NCI-H526 (cell line): ENCODE measurements at regions not wholly inside any gene's neighbourhood (a gene's known extent, or its start where the extent isn't known, plus 50 kb on each side); places are given as distances from the start of the nearest gene placed in this dataset.

Experiments used
- DNase-seq, 2 experiments: peaks; one replicate each; lab custom pipeline; 2025; lab: John Stamatoyannopoulos, UW

DNA sequence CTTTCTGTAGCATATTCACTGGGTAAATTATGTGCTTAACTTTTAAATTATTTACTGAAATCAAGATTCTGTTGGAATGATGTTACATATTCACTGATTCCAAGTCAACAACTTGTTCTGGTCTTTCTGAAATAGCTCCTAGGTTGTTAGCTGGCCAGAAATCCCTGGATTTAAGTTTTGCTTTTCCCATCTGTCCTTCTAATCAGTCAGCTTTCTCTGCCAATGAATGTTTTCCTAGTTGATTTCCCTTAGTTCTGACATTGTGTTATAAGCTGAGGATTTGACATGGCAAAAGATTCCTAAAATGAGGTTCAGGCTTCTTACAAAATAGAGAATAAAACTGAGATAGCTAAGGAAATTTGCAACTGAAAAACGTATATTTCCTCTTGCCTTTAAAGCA, 1479.6 kb downstream of the MRPL39 start:
- no peak for DNase-seq

DNA sequence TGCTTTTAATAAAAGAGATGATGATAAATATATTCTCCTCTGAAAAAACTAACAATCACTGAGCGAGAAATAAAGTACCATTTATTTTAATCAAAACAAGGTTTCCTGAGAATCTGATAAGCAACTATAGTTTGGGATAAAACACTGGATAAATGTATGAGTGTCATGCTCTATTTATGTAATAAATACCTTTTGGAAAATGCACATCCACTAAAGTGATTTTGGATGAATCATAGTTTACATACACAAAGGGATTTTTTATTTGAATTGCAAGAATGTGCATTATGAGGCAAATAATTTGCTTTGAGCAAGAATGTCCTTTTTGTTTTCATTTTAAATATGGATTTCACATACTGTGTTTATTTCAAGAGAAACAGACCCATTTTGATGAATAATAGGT, 1483.5 kb downstream of the MRPL39 start:
- no peak for DNase-seq

DNA sequence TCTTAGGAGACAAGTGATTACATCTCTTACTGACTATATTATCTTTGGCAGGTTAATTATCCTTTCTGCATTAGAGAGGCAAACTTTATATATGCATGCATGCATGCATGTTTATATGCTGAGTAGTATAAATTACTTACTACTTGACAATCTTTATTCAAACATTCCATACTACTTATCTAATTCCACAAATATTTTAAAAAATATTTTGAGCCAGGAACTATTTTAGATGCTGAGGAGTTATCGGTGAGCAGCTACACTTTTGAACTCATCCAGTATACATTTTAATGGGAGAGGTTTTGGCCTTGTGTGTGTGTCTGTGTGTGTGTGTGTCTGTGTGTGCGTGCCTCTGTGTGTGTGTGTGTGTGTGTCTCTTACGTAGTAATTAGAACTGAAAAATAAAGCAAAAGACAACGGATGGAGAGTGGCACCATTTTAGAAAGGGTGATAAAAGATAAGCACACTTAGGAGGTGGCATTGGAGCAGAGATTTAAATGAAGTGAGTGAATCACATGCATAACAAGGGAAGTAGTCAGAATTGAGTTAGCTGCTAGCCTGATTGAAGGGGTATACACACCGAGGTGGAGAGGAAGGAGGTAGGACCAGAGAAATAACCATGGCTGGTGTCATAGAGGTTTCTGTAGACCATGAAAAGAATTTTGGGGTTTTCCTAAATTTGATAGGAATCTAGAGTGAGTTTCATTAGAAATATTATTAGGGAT, 1488.4 kb downstream of the MRPL39 start:
- no peak for DNase-seq

DNA sequence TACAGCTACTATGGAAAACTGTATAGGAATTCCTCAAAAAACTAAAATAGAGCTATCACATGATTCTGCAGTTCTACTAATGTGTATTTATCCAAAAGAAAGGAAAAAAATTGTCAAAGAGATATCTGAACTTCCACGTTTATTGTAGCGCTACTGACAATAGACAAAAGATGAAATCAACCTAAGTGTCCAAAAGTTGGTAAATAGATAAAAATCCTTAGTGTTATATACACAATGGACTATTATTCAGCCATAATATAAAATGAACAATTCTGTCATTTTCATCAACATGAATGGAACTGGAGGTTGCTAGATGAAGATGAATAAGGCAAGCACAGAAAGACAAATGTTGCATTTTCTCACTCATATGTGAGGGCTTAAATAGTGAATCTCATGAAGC, 1492.1 kb downstream of the MRPL39 start:
- DNase-seq: no peak

DNA sequence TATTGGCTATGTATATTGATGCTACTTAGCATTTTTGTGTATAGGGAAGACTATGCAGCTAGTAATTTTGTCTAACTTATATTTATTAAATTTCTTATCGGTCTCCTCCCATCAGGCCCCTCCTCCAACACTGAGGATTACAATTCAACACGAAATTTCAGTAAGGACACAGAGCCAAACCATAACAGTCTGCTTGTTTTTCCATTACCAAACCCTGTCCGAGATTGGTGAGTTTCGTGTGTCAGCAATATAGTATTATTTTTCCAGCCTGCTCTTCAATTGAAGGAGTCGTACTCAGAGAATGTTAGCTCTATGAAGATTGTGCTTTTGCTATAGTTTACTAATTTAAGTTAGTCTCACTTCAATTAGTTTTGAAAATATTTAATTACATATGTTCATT, 1495.3 kb downstream of the MRPL39 start:
- no peak for DNase-seq

DNA sequence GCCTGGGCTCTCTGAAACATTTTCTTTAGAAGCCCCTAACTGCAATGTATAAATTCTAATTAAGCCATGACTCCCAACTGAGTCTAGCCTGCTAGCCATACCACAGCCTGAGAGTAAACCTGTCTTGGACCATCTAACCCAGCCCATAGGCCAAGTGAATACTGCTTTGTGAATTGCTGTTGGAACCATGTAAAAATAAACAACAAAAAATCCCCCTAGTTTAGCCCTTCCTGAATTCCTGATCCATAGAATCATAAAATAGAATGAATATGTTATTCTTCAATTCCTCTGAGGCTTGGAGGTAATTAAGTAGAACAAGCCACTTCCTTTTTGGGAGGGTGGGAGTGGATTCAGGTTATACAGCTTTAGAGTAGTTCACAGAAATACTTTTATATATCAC, 1496.4 kb downstream of the MRPL39 start:
- DNase-seq: no peak

DNA sequence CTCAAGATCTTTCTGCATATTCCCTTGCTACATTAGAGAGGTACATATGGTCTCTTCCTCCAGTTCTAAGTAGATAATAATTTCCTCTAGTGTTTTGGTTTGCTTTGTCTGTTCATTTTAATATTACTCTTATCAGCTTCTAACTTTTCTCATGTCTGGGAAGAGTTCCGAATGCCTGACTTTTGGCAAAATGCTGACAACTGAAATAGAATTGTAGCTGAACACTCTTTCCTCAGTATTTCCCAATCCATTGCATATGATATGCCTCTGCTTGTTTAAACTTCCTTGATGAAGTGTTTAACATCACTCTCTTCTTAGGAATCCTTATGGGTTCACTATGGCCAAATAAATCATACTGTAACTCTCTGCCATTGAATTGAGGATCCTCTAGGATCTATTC, 1510.1 kb downstream of the MRPL39 start:
- DNase-seq: no peak

DNA sequence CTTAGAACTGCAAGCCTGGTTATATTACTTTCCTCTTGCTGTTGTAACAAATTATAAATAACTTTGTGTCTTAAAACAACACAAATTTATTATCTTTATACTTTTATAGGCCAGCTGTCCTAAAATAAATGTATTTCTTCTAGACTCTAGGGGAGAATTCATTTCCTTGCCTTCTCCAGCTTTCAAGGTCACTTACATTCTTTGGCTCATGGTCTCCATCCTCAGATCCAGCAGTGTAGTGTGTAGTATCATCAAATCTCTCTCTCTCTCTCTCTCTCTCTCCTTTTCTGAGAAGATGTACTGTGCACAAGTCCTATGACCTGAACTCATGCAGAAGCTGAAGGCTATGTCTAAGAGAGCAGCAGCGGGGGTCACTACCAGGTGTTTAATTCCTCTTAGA, 1510.6 kb downstream of the MRPL39 start:
- DNase-seq: no peak

DNA sequence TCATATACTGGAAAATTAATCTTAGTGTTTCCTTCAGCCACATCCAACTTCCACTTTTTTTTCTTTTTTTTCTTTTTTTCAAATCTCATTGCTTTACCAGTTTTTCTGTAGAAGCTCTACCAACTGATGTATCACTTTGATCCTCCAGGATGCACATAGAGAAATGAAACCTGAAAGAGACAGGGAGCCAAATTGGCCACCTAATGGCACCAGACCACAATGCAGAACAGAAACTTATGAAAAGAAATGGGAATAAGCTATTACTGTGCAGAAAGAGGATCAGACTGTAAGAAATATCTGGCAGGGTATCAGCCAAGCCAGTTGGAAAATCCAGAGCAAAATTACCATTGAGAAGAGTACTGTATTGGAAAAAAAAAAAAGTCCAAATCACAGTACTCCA, 1514.2 kb downstream of the MRPL39 start:
- no peak for DNase-seq

DNA sequence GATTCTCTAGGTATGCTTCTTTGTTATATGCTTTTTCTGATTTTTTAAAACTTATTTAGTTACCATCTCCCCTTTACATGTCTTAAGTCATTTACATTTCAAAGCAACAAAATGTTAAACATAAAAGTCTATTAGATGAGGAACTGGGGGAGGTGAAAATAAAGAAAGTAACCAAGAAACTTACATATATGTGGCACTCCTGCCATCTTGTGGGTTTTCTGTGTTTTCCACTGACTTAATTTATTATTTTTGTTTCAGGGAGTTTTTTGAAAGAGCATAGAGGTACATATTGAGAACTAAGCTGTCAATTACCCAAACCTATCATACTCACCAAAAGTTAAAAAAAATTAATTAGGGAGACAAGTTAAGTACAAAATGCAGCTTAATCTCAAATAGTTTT, 1531.1 kb downstream of the MRPL39 start:
- DNase-seq: no peak

DNA sequence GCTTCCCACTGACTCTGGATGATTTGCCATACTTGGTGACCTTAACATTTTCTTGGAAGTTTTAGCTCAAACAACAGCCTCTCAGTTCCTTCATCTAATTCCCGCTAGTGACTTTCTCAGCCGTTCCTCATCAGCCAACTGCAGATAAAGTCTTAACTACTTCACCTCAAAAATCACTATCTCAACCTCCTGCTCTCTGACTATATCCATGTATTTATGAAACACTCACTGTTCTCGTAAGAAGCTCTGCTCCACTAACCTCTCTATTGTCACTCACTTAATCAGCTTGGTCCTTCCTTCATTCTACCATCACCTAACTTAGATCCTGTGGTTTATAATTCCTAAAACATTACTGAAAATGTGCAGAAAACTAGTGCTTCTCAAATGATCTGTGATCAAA, 1551.6 kb downstream of the MRPL39 start:
- no peak for DNase-seq

DNA sequence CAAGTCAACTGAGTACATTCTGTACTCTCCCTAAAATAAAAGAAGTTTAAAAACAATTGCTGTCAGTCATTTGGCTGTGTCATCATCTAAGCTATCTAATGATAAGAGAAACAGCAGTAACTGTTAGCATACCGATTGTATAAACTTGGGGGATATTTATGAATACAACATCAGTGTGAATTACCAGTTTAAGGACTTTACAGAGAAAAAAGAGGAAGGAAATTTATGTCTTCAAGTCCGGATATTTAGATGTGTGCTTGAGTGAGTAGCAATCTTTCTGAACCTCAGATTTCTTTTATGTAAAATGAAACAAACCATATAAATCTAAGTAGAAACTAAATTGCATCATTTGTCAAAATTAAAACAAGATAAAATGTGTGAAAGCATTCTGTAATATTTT, 1557.0 kb downstream of the MRPL39 start:
- no peak for DNase-seq

DNA sequence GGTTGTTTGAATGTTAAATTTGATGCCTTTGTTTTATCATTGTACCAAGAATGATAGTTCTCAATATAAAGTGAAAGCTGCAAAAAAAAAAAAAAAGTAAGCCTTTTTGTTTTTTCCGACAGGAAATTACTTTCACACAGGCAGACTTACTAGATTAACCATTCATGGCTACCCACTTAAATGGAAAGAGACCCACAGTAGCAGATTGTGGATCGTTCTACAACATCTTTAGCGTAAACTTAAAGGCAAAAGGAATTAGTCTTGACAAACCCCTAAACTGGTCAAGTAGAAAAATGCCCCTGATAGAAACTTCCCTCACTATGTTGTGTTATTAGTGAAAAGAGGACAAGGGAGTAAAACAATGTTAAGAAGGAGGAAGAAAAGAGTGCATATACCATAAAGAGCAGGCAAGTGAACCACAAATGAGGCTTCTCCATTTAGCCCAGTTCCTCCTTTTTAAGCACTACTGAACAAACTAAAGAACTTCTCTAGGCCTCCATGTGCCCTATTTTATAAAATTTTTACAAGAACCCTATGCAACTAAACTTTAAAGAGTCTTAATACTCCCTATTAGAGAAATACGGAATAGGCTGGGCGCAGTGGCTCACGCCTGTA, 1560.3 kb downstream of the MRPL39 start:
- no peak for DNase-seq

DNA sequence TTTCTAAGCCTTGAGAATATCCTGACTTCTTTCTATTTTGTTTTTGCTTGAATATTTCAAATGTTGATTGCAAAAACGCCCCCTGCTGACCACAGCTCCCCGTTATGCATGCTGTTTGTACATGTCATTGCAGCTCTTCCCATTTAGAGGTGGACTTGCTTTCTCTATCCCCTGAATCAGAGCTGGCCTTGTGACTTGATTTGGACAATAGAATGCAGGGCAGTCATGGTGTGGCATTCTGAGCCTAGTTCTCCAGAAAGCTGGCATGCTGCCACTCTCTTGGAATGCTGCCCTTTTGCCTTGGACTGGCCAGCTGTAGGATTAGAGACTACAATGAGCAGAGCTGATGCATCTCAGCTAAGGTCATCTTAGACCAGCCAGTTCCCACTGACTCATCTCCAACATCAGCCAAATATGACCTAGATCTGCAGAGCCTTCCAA, 1561.5 kb downstream of the MRPL39 start:
- DNase-seq: peak in 1 of 2 experiments; percentile 26

DNA sequence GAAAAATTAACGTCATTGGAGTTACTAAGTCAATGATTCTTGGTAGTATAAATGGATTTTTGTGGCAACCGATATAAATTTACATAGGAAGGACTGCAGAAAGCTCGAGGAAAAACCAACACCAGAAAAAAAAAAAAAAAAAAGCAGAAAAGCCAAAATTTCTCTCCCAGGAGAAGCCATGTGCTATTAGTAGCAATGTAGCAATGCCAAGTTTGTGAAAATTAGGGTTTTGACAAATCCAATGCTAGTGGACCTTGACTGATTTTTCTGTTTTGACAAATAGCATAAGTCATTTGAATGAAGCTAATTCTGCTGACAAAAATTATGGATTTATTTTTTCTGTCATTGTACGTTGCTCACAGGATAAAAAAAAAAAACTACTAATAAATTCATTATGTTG, 1561.9 kb downstream of the MRPL39 start:
- no peak for DNase-seq

DNA sequence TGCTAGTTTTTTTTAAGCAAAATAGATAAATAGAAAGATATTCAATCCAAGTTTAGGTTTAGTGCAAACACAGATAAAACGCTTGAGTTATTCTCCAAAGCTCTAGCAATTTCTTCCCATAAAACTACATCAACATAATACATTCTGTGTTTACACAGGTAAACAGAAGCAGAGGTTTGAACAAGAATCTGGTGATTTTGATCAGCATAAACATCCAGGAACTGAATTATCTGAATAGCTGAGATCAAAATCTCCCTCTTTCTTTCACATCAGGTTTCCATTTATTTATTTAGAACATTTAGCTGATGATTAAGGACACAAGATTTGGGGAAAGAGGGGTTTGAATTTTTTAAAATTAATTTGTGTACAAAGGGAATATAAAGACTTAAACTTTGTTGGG, 1564.6 kb downstream of the MRPL39 start:
- no peak for DNase-seq

DNA sequence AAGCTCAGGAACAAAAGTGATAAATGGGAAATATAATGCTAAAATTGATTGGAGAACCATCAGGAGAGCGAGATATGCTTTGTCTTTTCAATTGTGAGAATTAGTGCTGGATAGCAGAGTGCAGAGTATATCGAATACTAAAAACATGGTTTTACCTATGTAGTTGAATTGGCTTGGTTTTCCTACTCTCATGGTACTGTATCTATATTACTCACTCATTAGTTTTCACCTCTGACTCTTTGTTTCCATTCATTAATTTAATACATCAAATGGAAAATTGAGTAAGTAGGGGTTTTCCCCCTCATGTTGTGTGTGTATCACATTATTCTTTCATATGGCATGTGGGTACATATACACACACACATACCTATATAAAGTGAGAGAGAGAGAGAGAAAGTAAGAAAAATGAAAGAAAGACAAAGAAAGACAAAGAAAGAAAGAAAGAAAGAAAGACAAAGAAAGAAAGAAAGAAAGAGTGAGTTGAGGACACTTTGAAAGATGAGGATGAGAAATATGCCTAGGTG, 1574.5 kb downstream of the MRPL39 start:
- no peak for DNase-seq

DNA sequence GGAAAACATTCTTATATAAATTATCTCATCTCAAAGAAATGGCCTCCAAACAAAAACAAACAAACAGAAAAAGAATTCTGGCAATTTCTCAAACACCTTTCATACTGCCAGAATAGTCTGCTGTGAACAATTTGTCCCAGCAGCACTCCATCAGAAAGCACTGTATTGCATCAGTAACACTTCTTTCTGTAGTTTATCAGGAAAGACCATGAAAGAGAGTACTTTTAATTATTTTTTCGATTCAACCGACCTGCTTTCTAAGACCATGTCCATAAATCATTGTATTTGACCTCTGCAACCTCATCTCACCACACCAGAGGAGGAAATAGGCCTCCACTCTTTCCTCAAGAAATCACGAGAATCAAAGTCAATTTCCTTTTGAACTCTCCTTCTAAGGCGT, 1579.9 kb downstream of the MRPL39 start:
- DNase-seq: no peak

DNA sequence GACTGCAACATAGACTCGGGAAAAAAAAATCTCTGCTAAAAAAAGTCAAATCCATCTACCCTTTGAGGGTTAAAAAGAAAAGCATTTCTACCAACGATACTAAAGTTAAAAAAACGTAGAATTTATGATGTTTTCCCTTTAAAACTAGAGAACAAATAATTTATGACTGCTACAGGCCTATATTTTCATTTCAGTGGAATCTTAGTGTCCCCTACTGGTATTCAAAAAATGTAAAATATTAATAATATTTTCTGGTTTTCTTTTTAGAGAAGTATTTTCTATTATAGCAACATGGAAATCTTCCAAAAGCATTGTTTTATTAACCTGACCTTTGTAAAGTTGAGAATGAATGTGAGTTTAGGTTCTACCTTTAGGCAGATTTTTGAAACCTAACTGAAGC, 1582.2 kb downstream of the MRPL39 start:
- DNase-seq: no peak

DNA sequence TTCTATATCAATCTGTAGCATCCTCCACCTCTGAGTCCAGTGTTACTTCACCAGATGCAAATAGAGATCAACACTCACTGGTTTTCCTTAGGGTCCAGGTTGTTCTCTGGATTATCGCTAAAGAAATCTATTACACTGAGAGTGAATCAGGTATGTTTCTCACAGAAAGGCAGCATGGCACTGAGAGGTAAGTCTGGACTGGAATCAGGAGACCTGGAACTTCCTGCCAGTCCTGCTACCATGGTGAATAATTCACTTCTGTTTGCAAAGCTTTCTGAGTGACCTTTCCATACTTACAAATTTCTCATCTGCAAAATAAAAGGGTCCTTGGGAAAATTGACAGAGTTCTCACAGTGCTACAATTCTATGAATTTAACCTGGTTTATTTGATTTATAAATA, 1583.3 kb downstream of the MRPL39 start:
- DNase-seq: no peak

DNA sequence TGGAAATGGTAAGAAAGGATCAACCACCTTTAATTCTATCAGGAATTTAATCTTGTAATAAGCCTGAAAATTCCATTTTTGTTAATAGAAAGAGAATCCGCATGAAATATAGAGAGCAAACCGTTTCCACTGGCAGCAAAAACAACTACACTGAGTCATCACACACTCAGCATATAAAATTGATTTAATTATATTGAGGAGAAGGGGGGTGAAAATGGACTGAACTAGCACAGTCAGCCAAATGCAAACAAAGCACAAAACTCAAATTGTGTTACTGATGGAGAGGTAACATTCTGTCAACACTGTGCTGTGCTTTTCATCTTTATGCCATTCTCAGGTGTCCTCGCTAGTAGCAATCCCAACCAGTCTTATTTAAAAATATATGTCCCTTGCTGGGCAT, 1583.9 kb downstream of the MRPL39 start:
- no peak for DNase-seq

DNA sequence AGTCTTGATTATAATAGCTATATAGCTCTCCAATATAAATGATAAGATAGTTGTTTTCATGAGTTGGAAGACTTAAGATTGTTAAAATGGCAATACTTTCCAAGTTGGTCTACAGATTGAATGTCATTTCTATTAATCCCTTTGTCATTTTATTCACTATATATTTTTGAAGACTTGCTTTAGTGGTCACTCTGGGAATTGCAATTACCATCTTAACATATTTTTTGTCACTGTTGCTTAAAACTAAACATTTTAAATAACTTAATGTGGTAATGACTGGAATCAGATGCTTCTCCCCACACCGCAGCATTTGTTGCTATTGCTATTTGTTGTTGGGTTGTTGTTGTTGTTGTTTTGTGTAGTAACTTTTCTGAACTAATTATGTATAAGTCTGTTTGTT, 1592.9 kb downstream of the MRPL39 start:
- no peak for DNase-seq

DNA sequence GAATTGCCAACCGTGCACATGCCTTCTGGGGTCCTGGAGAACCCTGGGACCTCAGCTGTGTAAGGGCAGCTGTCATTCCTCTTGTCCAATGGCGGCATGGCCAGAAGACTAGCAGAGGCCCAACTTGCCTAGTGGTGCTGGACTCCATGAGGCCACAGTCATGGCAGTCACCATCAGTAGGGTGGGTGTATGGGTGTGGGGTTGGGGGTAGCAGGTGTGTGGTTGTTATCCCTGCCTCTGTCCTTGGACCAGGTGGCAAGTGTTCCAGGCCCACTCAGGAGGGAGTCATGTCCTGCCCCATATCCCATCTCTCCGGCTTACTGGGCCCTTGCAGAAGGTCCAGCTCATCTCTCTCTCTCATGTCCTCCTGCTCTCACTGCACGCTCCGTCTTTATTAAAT, 1596.2 kb downstream of the MRPL39 start:
- no peak for DNase-seq

DNA sequence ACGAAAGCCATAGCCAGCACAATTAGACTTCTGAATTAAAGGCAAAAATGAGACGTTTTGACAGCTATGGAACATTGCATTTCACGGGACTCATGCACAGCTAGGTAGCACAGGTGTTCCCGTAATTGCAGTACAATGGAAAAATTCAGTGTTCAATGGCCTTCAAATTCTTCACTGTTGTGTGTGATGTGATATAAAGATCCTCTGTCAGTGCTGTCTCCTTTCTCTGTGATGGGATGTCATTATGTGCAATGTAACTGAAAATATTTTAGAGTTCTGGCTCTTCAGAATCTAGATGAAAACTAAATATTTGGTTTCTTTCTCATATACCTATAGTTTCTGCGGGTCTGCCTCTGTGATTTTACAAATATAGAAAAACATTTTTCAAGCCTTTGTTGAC, 1599.7 kb downstream of the MRPL39 start:
- DNase-seq: no peak
